Endothelial cell of umbilical vein (primary cell): ENCODE measurements at regions not wholly inside any gene's neighbourhood (a gene's known extent, or its start where the extent isn't known, plus 50 kb on each side); places are given as distances from the start of the nearest gene placed in this dataset.

ENCODE experiments used
- BruUV-seq: library from RNA; stranded (reverse); fragments of 400-500 nt; replicated peaks from 2 replicates; lab custom pipeline; 2021; lab: Mats Ljungman, UMichigan
- CTCF ChIA-PET: fragments of 300-600, 350-600 bp; sonication (Branson Sonifier 250); formaldehyde crosslinking; loops from one replicate; lab custom pipeline; 2021; ENCODE audit warnings: antibody characterized with exemption, inconsistent platforms; lab: Charles Lee
- POLR2A ChIA-PET: fragments of 300-600, 350-600 bp; sonication (Branson Sonifier 250); formaldehyde crosslinking; loops from one replicate; lab custom pipeline; 2021; ENCODE audit warnings: antibody characterized with exemption, inconsistent platforms; lab: Charles Lee
- DNase-seq: peaks from one replicate; pipeline ENCODE4 v3.0.0-alpha.2; 2011; ENCODE audit warnings: low read depth, low spot score
- FAIRE-seq: peaks from 2 replicates; lab custom pipeline; 2011; peaks lifted over from hg19 to GRCh38; lab: Jason Lieb, UNC
- H2AFZ ChIP-seq: 2 replicates; pipeline ENCODE4 v1.6.0; 2012; ENCODE audit warnings: low read depth, low read length, control low read depth, inconsistent platforms
- H3K27ac ChIP-seq: 2 replicates; pipeline ENCODE4 v1.5.1; 2011; ENCODE audit warnings: low read depth, mild to moderate bottlenecking, control low read depth, low read length, moderate library complexity; ENCODE audit not compliant: insufficient read depth
- H3K27me3 ChIP-seq, 2 experiments: 2 replicates each; pipeline versions ENCODE4 v1.6.0 to v1.6.1; 2011; ENCODE audit warnings: low read length in 2 of 2, mixed read lengths in 1 of 2; ENCODE audit not compliant: control insufficient read depth in 2 of 2, insufficient read depth in 2 of 2
- H3K36me3 ChIP-seq, 2 experiments: 2 replicates in 1 of 2; 3 replicates in 1 of 2; pipeline ENCODE4 v1.5.1; 2011; ENCODE audit warnings: low read length in 2 of 2, mild to moderate bottlenecking in 1 of 2, moderate library complexity in 1 of 2; ENCODE audit not compliant: control insufficient read depth in 2 of 2, insufficient read depth in 2 of 2; ENCODE audit errors: extremely low read depth in 1 of 2
- H3K4me1 ChIP-seq: 3 replicates; pipeline ENCODE4 v1.5.1; 2011; ENCODE audit warnings: mild to moderate bottlenecking, low read length; ENCODE audit not compliant: control insufficient read depth, insufficient read depth; ENCODE audit errors: extremely low read depth
- H3K4me2 ChIP-seq: 2 replicates; pipeline ENCODE4 v1.6.1; 2011; ENCODE audit warnings: low read length, control low read depth, mixed read lengths; ENCODE audit not compliant: insufficient read depth
- H3K4me3 ChIP-seq, 3 experiments: fragments of 200-600 bp in 1 of 3; sonication (generic), shearing (Covaris generic) in 1 of 3; replicated peaks in 1 of 3; 2 replicates each; pipeline ENCODE4 v1.5.1; 2011 to 2016; ENCODE audit warnings: control low read depth in 3 of 3, low read length in 3 of 3, mild to moderate bottlenecking in 2 of 3, inconsistent platforms in 1 of 3, low read depth in 1 of 3, moderate library complexity in 1 of 3; ENCODE audit not compliant: insufficient read depth in 1 of 3
- H3K79me2 ChIP-seq: 2 replicates; pipeline ENCODE4 v1.6.0; 2012; ENCODE audit warnings: low read length, inconsistent platforms; ENCODE audit not compliant: control insufficient read depth, insufficient read depth
- H3K9ac ChIP-seq: replicated peaks from 2 replicates; pipeline ENCODE3; 2011; ENCODE audit warnings: low read length, control low read depth; ENCODE audit not compliant: insufficient read depth; ENCODE audit errors: extremely low read depth
- H3K9me1 ChIP-seq: replicated peaks from 3 replicates; pipeline ENCODE4 v1.6.0; 2011; ENCODE audit warnings: mild to moderate bottlenecking, low read length; ENCODE audit not compliant: control insufficient read depth, insufficient read depth; ENCODE audit errors: extremely low read depth
- H3K9me3 ChIP-seq: replicated peaks from 2 replicates; pipeline ENCODE4 v1.5.1; 2012; ENCODE audit warnings: low read length, inconsistent platforms; ENCODE audit not compliant: control insufficient read depth, insufficient read depth
- H4K20me1 ChIP-seq: replicated peaks from 2 replicates; pipeline ENCODE3; 2011; ENCODE audit warnings: mild to moderate bottlenecking, low read length; ENCODE audit not compliant: control insufficient read depth, insufficient read depth; ENCODE audit errors: extremely low read depth
- EZH2 ChIP-seq: IDR thresholded peaks from 2 replicates; pipeline ENCODE4 v1.6.1; 2012; ENCODE audit warnings: borderline replicate concordance, low read depth, mild to moderate bottlenecking, moderate library complexity, low read length, inconsistent platforms; ENCODE audit not compliant: severe bottlenecking
- FOS ChIP-seq: IDR thresholded peaks from 2 replicates; pipeline ENCODE4 v1.6.1; 2011; ENCODE audit warnings: mild to moderate bottlenecking, low read length, moderate library complexity, borderline replicate concordance; ENCODE audit not compliant: insufficient read depth
- GATA2 ChIP-seq: IDR thresholded peaks from 2 replicates; pipeline ENCODE4 v1.7.0; 2011; ENCODE audit warnings: low read depth, mild to moderate bottlenecking, moderate library complexity, mixed read lengths, low read length; ENCODE audit not compliant: insufficient read length, insufficient read depth
- JUN ChIP-seq: IDR thresholded peaks from 2 replicates; pipeline ENCODE4 v1.6.1; 2011; ENCODE audit warnings: borderline replicate concordance, low read depth; ENCODE audit not compliant: insufficient read length, insufficient read depth
- MYC ChIP-seq: IDR thresholded peaks from one replicate; pipeline ENCODE4 v1.6.1; 2011; ENCODE audit warnings: mild to moderate bottlenecking, low read depth, low read length
- POLR2A ChIP-seq: IDR thresholded peaks from 2 replicates; pipeline ENCODE4 v1.6.1; 2012; ENCODE audit warnings: low read depth, mild to moderate bottlenecking, control low read depth, low read length
- POLR2AphosphoS5 ChIP-seq: IDR thresholded peaks from 2 replicates; pipeline ENCODE4 v1.6.1; 2012; ENCODE audit warnings: low read depth, mild to moderate bottlenecking, control low read depth, low read length, moderate library complexity; ENCODE audit not compliant: insufficient read depth
- dilution Hi-C: fragments of 300-500 bp; cut with MboI; formaldehyde crosslinking; loops from one replicate; pipeline ENCODE4 v1.15.0; 2019; ENCODE audit warnings: low sequenced_read_pairs; ENCODE audit not compliant: extremely low pct_ligation_motif_present
- intact Hi-C: fragments of 100-400 bp; cut with micrococcal nuclease; formaldehyde crosslinking; loops from one replicate; pipeline ENCODE4 v1.10.0; 2022
- TF ChIP-seq, protein P1 (sequence below), 2 donors: IDR thresholded peaks; 1 replicate in 1 of 2; 2 replicates in 1 of 2; pipeline ENCODE4 v1.5.1; 2011; ENCODE audit warnings: low read length in 2 of 2, mild to moderate bottlenecking in 2 of 2, moderate library complexity in 2 of 2, control low read depth in 1 of 2, inconsistent platforms in 1 of 2, low read depth in 1 of 2; ENCODE audit not compliant: insufficient read depth in 1 of 2; ENCODE audit errors: extremely low read depth in 1 of 2
- TF ChIP-seq, protein P2 (sequence below): IDR thresholded peaks from 2 replicates; pipeline ENCODE4 v1.6.1; 2011; ENCODE audit not compliant: insufficient read depth, insufficient read length

DNA sequence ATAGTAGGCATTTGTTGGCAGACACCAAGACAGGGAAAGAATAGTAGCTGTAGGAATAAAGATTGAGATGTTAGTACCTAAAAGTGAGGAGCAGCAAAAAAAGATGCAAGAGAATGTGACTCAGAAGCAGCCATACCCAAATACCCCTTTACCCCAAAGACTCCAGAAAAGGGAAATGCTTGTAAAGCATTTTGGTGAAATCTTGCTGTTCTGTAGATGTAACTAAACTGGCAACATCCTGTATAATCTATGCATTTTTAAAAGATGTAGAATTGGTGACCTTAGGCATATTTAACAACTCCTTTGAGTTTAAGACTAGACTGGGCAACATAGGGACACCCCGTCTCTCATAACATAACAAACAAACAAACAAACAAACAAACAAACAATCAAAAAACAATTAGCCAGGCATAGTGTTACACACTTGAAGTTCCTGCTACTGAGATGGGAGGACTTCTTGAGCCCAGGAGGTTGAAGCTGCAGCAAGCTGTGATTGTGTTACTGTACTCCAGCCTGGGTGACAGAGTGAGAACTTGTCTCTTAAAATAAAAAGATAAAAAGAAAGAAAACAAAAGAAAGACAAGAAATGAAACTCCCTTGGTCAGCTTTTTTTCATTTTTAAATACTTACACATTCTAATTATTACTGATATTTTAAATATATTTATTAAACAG lies 361.5 kb upstream of the KCNH8 start:
- H4K20me1 ChIP-seq: no peaks in the 10 kb centered on the region
- no peaks in the 10 kb centered on the region for H3K27me3 ChIP-seq
- FAIRE-seq (no peak), DNase-seq (no peak)
- no peak overlapping the region for H3K9ac ChIP-seq
- TF ChIP-seq, protein P1, sequence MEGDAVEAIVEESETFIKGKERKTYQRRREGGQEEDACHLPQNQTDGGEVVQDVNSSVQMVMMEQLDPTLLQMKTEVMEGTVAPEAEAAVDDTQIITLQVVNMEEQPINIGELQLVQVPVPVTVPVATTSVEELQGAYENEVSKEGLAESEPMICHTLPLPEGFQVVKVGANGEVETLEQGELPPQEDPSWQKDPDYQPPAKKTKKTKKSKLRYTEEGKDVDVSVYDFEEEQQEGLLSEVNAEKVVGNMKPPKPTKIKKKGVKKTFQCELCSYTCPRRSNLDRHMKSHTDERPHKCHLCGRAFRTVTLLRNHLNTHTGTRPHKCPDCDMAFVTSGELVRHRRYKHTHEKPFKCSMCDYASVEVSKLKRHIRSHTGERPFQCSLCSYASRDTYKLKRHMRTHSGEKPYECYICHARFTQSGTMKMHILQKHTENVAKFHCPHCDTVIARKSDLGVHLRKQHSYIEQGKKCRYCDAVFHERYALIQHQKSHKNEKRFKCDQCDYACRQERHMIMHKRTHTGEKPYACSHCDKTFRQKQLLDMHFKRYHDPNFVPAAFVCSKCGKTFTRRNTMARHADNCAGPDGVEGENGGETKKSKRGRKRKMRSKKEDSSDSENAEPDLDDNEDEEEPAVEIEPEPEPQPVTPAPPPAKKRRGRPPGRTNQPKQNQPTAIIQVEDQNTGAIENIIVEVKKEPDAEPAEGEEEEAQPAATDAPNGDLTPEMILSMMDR (IDR thresholded peaks at IDR 0.05; ENCODE audit: extremely low read depth in 1 of 2, insufficient read depth in 1 of 2, low read depth in 1 of 2, low read length in 2 of 2): no peak
- no peak for TF ChIP-seq GATA2
- TF ChIP-seq, protein P2, sequence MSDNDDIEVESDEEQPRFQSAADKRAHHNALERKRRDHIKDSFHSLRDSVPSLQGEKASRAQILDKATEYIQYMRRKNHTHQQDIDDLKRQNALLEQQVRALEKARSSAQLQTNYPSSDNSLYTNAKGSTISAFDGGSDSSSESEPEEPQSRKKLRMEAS: no peak
- no peaks in the 10 kb centered on the region for H3K4me1 ChIP-seq
- no peak overlapping the region for H3K27ac ChIP-seq
- no peaks in the 10 kb centered on the region for H3K9me1 ChIP-seq
- dilution Hi-C loops: no loop called here
- ChIA-PET CTCF (no interaction called here), POLR2A (no interaction called here)
- H2AFZ ChIP-seq: no peak overlapping the region
- no peak overlapping the region for H3K4me3 ChIP-seq
- no peaks in the 10 kb centered on the region for H3K9me3 ChIP-seq
- intact Hi-C loops: no loop called here
- no peak overlapping the region for H3K4me2 ChIP-seq
- no TSS peak for BruUV-seq
- H3K79me2 ChIP-seq: no peaks in the 10 kb centered on the region
- H3K36me3 ChIP-seq: no peaks in the 10 kb centered on the region

DNA sequence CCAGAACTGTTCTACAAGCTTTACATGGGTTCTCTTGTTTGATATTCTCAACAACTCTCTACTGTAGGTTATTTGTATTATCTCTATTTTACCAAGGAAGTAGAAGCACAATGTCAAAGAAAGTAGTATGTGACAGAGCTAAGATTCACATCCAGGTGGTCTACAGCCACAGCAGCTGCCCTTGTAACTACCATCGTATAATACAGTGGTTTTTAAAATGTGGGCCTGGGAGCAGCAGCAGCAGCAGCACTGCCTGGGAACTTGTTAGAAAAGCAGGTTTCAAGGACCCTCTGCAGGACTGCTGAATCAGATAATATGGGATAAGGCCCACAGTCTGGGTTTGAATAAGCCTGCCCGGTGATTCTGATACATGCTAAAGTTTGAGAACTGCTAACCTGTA lies 357.1 kb upstream of the SATB1 start:
- POLR2A ChIA-PET: no interaction called here

More for the DNA sequence above, 357.1 kb upstream of the SATB1 start:
- Histone ChIP-seq H3K9me3 (no peaks in the 10 kb centered on the region), H2AFZ (no peak overlapping the region), H3K4me1 (no peaks in the 10 kb centered on the region), H3K36me3 (no peaks in the 10 kb centered on the region), H3K27me3 (no peaks in the 10 kb centered on the region), H3K79me2 (no peaks in the 10 kb centered on the region), H3K27ac (no peak overlapping the region), H4K20me1 (no peaks in the 10 kb centered on the region), H3K9me1 (no peaks in the 10 kb centered on the region), H3K9ac (no peak overlapping the region), H3K4me2 (no peak overlapping the region), H3K4me3 (no peak overlapping the region)
- FAIRE-seq: no peak
- dilution Hi-C loops (no loop called here), intact Hi-C loops (no loop called here)
- DNase-seq: no peak
- no TSS peak for BruUV-seq
- no peak for TF ChIP-seq MYC
- TF ChIP-seq POLR2A: no peak
- no peak for TF ChIP-seq JUN
- TF ChIP-seq, protein P2: no peak
- no peak for TF ChIP-seq EZH2
- TF ChIP-seq GATA2: no peak
- TF ChIP-seq POLR2AphosphoS5: no peak
- TF ChIP-seq FOS: no peak
- TF ChIP-seq, protein P1 (IDR thresholded peaks at IDR 0.05; ENCODE audit: extremely low read depth in 1 of 2, insufficient read depth in 1 of 2, low read depth in 1 of 2, low read length in 2 of 2): no peak
- CTCF ChIA-PET: no interaction called here
